Breast epithelium (tissue), 3 donors: ENCODE measurements at regions not wholly inside any gene's neighbourhood (a gene's known extent, or its start where the extent isn't known, plus 50 kb on each side); places are given as distances from the start of the nearest gene placed in this dataset.

Experiments
- CTCF ChIP-seq, 3 donors: fragments of 450-650 bp; IDR thresholded peaks; one replicate each; pipeline ENCODE4 v1.5.1; 2016 to 2017; ENCODE audit warnings: antibody characterized with exemption in 3 of 3, mild to moderate bottlenecking in 3 of 3, moderate library complexity in 3 of 3
- POLR2A ChIP-seq: fragments of 450-650 bp; IDR thresholded peaks from one replicate; pipeline ENCODE4 v1.6.1; 2016; ENCODE audit warnings: antibody characterized with exemption, mild to moderate bottlenecking, moderate library complexity
- POLR2AphosphoS5 ChIP-seq, 3 donors: sonication (generic); formaldehyde crosslinking; IDR thresholded peaks; one replicate each; pipeline ENCODE4 v1.6.1; 2017; ENCODE audit warnings: antibody characterized with exemption in 3 of 3

DNA sequence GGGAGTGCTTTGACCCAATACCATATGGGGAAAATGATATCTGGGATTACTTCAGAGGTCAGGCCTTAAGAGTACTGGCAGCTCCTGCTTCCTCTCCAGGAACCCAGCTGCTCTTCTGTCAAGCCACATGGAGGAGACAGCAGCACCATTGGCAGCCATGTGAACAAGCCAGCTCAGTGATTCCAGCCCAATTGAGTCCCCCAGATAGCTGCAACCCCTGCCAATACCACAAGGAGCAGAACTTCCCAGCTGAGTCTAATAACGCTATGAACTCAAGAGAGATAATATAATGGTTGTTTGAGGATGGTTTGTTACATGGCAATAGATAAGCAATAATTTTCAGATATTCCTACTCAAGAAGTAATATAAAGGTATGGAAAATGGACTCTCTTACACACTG is 126.8 kb upstream of the CPNE4 start:
- TF ChIP-seq CTCF (IDR thresholded peaks at IDR 0.05) (no peak), POLR2AphosphoS5 (IDR thresholded peaks at IDR 0.05) (no peak), POLR2A (no peak)
